ENCODE measurements at regions not wholly inside any gene's neighbourhood (a gene's known extent, or its start where the extent isn't known, plus 50 kb on each side); places are given as distances from the start of the nearest gene placed in this dataset.

DNA sequence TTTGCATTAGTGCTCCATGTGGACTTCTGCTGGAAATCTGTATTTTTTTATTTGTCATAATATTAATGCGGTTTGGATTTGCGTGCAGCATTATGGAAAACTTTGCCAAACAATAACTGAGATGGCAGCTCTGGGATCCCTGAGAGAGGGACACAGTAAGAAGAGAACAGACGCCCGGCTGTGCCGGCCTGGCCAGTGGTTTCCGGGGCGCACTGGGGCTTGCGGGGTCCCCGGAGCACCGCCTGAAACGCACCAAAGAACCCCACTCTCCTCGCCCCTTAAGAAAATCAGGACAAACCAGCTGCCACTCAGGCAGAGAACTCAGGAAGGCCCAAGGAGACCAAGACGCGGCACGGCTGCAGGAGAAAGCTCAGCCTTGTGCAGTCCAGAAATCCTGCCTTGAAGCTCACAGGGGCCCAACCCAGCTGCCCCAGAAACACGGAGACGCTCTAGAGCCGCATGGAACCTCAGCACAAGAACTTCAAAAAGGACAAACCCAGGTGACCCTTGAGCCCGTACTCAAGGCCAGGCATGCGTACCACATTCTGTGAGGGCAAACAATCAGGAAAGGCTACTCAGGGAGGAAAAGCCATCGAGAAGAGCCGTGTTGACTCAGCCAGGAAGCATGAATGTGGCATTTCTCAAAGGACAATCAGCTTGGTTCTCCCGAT is 226.5 kb upstream of the CDYL start:
- DNase-seq, result no peak

DNA sequence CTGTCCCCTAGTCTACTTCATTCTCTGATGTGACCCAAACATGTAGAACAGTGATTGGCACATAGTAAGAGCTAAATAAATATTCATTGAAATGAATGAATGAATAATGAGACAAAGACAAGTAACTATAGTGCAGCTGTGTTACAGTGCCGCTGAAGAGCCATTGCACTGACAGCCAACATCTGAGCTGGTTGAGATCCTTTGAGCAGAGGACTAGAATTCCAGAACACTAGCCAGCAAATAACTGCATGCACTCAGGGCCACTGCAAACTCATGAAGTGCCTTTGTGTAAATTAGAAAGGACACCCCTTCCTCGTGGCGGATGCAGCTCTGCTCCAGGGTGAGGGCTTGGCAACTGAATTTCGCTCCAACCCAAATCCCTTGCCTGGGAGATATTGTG is 230.3 kb upstream of the CDYL start:
- DNase-seq, result no peak

DNA sequence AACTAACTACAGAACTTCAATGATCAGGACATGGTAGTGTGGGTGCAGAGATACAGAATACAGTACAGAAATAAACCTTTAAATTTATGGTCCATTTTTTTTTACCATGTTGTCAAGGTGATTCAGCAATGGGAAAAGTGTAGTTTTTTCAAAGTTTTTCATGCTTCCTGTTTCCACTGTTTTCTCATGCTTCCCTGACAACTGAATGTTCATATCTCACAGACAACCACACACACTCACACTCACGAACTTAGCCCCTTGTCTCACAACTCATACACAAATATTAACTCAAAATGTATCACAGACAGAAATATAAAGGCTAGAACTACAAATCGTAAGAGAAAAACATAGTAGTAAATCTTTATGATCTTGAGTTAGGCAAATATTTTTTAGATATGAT is 232.6 kb upstream of the CDYL start:
- no peak for DNase-seq

DNA sequence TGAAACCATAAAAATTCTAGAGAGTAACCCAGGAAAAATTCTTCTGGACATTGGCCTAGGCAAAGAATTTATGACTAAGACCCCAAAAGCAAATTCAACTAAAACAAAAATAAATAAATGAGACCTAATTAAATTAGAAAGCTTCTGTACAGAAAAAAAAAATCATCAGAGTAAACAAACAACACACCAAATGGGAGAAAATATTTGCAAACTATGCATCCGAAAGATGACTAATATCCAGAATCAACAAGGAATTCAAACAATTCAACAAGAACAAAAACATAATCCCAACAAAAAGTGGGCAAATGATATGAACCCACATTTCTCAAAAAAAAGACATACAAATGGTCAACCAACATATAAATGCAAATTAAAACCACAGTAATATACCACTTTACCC is 242.6 kb upstream of the CDYL start:
- DNase-seq, result no peak

DNA sequence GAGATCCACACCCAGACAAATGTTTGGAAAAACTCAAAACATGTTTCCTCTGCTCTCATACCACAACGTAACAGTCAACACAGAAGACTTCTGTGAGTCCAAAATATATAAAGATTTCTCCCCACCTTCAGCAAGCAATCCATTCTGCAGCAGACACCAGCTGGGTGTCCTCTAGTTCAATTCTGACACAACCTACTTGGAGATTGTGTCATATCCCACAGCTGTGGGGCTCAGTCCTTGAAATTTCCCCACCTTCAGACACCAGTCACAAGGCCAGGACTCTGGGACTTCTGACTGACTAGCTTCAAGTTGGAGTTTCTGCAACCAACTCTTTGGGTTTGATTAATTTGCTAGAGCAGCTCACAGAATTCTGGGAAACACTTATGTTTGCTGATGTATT is 244.8 kb upstream of the CDYL start:
- no peak for DNase-seq

GRCh38 chr6:4522453-4522852 is 253.8 kb upstream of the CDYL start:
- no peak for DNase-seq

- DNase-seq, result no peak
Observed at GRCh38 chr6:4521070-4521469, 255.1 kb upstream of the CDYL start.

- DNase-seq, result no peak
Observed at GRCh38 chr6:4518506-4518905, 257.7 kb upstream of the CDYL start.

DNA sequence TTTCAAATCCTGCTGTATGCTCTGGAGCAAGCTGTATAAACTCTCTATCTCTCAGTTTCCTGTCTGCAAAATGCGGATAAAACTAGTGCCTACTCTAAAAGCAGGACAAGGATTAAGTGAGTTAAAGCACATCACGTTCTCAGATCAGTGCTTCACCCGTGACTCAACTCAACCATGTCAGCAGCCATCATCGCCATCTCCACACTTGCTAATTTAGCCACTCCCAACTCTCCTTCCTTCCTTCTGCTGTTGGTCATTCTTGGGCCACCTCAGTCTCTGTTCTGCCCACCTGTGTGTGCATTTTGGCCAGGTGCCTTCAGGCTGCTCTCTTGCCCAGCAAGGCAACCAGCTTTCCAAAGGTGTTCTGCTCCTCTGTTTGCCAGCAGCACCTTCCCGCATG is 260.0 kb upstream of the CDYL start:
- no peak for DNase-seq

- no peak for DNase-seq
Observed at GRCh38 chr6:4513561-4513960, 262.6 kb upstream of the CDYL start.

DNA sequence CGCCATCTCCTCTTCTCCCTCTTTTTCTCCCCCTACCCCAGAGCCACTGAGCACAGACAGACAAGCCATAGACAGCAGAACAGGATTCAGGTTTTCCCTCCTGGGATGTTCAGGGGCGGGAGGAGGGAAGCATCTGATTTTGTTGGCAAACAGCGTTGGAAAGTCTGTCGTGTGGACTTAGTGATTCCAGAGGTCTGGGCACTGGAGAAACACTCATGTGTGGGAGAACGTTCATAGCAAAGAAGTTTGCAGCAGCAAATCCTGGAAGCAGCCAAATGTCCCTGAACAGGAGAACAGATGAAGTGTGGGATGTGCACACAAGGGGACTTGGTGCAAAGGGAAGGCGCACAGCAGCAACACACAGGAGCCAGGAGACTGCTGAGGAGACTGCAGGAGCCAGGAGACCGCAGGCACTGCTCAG is 264.1 kb upstream of the CDYL start:
- DNase-seq, result no peak

DNA sequence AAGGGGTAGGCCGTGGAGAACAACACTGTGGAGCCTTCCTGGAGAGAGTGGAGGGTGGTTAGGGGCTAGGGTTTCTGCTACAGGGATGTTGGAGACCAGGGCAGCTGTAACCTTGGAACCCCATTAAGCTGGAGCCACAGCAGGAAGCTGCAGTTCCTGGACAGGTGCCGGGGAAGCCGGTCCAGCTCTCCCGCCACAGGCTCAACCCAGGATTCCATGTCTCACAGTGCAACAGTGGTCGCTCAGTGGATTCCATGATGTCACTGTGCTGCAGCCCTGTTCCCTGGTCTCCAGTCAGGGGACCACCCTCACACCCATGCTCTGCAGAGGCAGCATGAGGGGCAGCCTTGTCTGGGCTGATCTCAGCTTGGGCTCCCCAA is 264.6 kb upstream of the CDYL start:
- no peak for DNase-seq

DNA sequence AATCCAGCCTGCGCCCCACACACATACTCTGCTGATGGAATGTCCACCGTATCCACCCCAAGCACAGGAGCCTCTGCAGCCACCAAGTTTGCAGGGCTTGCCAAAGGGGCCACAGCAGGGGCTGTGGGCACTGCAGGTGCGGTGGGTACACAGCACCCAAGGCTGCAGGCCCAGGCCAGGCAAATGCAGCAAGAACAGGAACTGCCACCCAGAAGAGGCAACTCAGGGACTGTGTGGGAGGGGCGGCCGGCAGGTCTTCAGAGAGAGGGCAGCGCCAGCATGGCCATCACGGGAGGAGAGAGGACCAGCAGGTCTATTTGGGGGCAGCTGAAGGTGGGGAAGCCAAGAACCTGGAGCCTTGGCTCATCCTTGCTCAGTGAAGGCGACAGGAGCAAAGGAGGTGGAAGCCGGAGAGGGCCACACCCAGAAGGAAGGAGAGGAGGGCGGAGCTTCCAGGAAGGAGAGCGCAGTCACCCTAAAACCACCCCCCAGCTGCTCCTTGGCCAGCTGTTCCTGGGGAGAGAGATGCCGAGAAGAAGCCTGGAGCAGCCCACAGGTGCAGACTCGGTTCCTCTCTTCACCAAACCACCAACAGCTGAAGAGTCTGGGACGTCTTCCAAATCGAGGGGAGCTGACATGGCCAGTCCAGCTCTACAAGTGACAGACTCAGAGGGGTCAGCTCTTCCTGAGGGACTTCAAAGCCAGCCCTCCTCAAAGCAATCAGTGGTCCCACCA is 265.1 kb upstream of the CDYL start:
- DNase-seq, result no peak

DNA sequence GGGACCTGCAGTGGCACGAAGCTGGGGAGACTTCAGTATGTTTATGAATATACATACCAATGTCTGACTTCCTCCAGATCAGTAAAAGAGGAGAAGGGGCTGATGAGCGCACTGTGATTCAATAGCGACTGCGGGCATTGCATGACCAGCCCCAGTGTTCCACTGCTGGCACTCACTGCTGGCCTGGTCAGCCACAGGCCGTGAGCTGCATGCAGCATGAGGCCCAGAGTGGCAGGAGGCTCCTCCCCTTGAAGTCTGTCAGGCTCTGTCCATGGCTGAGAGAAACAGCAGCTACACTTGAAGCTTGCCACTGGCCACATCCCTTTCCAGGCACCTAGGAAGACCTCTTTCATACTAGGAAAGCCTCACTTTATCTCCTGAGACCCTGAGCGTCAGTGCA is 265.9 kb upstream of the CDYL start:
- no peak for DNase-seq

DNA sequence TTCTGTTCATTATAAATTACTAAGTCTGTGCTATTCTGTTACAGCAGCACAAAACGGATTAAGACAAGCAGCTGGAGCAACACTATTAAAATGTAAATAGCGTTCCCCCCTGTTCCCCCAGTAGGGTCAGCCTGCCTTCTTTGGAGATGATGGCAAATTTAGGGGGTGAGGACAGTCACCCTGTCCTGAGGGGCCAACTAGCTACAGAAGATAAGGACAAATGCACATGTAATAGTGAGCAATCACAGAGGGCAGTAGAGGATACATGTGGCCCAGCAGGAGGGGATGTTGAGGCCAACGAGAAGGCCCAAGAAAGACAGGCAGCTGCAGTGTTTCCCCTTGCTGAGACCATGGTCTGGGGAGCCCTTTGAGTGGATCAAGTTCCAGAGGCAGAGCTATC is 266.7 kb upstream of the CDYL start:
- DNase-seq, result no peak

DNA sequence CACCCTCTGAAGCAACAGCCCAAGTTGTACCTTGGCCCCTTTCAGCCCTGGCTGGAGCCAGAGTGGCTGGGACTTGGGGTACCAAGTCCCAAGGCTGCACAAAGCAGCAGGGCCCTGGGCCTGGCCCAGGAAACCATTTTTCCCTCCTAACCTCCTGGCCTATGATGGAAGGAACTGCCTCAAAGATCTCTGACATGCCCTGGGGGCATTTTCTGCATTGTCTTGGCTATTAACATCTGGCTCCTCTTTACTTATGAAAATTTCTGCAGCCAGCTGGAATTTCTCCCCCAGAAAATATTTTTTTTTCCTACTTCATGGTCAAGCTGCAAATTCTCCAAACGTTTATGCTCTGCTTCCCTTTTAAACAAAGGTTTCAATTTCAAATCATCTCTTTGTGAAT is 269.4 kb upstream of the CDYL start:
- no peak for DNase-seq

DNA sequence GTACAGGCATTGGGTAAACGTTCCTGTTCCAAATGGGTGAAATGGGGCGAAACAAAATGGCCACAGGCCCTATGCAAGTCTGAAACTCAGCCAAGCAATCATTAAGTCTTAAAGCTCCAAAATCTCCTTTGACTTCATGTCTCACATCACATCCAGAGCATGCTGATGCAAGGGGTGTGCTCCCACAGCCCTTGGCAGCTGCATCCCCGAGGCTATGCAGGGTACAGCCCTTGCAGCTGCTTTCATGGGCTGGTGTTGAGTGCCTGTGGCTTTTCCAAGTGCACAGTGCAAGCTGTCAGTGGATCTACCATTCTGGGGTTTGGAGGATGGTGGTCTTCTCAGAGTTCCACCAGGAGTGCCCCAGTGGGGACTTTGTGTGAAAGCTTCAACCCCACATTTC is 270.0 kb upstream of the CDYL start:
- DNase-seq, result no peak

DNA sequence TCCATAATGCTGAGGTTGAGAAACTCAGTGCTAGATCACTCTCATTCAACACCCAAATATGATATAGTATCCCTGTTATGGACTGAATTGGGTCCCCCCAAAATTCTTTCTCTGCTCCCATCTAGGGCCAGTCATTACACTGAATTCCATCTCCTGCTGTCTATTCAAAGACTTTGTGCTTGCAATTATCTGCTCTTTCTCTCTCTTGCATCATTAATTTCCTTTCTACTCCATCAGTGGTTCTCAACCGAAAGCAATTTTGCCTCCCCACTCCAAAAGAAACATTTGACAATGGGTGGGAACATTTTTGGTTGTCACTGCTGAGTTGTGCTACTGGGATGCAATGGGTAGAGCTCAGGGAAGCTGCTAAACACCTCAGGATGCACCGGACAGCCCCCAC is 271.5 kb upstream of the CDYL start:
- DNase-seq, result no peak

GRCh38 chr6:4503700-4504099 is 272.5 kb upstream of the CDYL start:
- DNase-seq, result no peak

GRCh38 chr6:4496284-4496683 is 279.9 kb upstream of the CDYL start:
- DNase-seq, result no peak

GRCh38 chr6:4491501-4492260 is 284.5 kb upstream of the CDYL start:
- no peak for DNase-seq

DNA sequence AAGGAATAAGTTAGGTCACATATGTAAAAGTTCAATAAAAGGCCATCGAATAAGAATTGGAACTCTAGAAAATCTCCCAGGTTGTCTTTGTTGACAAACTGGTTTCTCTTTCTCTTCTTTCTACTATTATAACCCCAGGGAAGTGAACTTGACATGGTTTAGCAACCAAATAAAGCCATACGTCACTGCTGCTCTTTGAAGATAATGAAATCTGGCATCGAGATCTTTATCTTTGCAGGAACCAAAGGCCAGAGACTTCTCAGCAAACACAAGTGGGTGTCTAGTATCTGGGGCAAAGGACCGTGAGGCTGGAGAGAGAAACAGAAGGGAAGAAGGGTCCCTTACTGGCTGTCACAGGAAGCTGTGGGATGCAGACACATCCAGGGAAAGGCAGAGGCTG is 286.7 kb upstream of the CDYL start:
- DNase-seq, result no peak

- no peak for DNase-seq
Observed at GRCh38 chr6:4488389-4488788, 287.8 kb upstream of the CDYL start.

DNA sequence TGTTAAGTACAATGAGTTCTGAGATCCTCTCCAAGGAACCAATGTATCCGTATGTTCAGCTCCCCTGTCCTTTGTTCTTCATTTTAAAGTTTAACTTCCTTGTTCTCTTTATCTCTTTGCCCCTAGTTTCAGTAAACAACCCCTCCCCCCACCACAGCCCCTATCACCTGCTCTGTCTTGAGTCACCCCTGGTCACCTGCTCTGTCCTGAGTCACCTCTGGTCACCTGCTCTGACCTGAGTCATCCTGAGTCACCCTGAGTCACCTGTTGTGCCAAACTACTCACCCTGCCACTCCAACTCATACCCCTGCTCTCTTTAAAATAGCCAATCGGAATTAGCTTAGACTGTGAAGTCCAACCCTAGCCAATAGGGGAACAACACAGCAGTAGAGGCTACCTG is 288.7 kb upstream of the CDYL start:
- no peak for DNase-seq

Measured in activated naive CD4-positive, alpha-beta T cell treated with anti-CD3 and anti-CD28 coated beads, Interleukin-2, amount 50 U/mL, for 16 hours (primary cell).